ENCODE measurements at regions not wholly inside any gene's neighbourhood (a gene's known extent, or its start where the extent isn't known, plus 50 kb on each side); places are given as distances from the start of the nearest gene placed in this dataset.

DNA sequence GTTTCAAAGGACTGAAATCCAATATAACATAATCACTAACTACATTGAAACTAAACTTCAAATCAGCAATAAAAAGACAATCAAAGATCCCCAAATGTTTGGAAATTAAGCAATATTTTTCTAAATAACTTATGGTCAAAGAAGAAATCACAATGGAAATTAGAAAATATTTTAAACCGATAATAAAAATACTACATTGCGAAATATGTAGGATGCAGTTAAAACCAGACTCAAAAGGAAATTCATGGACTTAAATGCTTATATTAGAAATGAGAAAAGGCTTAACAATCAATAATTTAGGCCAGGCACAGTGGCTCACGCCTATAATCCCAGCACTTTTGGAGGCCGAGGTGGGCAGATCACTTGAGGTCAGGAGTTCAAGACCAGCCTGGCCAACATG is 79.0 kb upstream of the HAAO start:
- Mint-ChIP-seq H3K4me3 (no peak overlapping the region), H3K4me1 (no peaks in the 10 kb centered on the region), H3K27ac (no peak overlapping the region), H3K9me3 (ENCODE audit: low read depth) (peaks cover 8% of the 10 kb centered on the region), H3K36me3 (ENCODE audit: low read depth) (no peaks in the 10 kb centered on the region), H3K27me3 (no peaks in the 10 kb centered on the region)
- intact Hi-C loops (cut with DNase I, micrococcal nuclease), result no loop called here
- ChIA-PET CTCF (interaction anchor here (0.6 kb wide), 2 partner anchors 37 to 225 kb away, joined by 3 read pairs; no protein-coding TSS in a partner anchor), POLR2A (no interaction called here)
- DNase-seq (no peak), ATAC-seq (no peak)

DNA sequence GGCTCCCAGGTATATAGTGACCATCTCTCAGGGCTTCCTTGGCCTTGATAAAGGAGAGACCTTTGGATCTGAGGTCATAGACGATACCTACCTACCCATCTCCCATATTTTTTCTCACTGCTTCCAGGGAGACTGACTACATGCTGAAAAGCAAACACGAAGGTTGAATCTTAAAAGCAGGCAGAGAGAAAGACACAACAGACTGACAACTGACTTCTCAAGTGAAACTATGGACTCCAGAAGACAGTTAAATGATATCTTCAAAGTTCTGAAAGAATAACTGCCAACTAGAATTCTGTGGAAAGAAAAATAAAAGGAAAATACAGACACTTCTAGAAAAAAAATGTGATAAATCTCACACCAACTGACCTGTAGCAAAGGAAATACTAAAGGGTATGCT is 76.5 kb upstream of the HAAO start:
- Mint-ChIP-seq H3K4me3 (no peak overlapping the region), H3K27me3 (no peaks in the 10 kb centered on the region), H3K9me3 (ENCODE audit: low read depth) (peaks cover 8% of the 10 kb centered on the region), H3K27ac (no peak overlapping the region), H3K4me1 (no peaks in the 10 kb centered on the region), H3K36me3 (ENCODE audit: low read depth) (no peaks in the 10 kb centered on the region)
- ChIA-PET CTCF (no interaction called here), POLR2A (no interaction called here)
- DNase-seq (no peak), ATAC-seq (no peak)
- intact Hi-C loops (cut with DNase I, micrococcal nuclease), result no loop called here

DNA sequence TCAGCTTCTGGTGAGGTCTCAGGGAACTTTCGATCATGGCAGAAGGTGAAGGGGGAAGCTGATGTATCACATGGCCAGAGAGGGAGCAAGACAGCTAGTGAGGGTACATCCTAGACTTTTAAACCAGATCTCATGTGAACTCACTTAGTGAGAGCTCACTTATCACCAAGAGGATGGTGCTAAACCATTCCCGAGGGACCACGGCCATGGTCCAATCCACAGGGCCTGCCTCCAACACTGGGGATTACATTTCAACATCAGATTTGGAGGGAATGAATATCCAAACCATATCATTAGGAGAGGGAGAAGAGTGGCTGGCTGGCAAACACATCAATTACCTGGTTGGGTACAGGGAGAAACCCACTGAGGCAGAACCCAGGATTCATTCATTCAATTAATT is 75.7 kb upstream of the HAAO start:
- no peaks in the 10 kb centered on the region for H3K27me3 Mint-ChIP-seq
- no peak overlapping the region for H3K27ac Mint-ChIP-seq

DNA sequence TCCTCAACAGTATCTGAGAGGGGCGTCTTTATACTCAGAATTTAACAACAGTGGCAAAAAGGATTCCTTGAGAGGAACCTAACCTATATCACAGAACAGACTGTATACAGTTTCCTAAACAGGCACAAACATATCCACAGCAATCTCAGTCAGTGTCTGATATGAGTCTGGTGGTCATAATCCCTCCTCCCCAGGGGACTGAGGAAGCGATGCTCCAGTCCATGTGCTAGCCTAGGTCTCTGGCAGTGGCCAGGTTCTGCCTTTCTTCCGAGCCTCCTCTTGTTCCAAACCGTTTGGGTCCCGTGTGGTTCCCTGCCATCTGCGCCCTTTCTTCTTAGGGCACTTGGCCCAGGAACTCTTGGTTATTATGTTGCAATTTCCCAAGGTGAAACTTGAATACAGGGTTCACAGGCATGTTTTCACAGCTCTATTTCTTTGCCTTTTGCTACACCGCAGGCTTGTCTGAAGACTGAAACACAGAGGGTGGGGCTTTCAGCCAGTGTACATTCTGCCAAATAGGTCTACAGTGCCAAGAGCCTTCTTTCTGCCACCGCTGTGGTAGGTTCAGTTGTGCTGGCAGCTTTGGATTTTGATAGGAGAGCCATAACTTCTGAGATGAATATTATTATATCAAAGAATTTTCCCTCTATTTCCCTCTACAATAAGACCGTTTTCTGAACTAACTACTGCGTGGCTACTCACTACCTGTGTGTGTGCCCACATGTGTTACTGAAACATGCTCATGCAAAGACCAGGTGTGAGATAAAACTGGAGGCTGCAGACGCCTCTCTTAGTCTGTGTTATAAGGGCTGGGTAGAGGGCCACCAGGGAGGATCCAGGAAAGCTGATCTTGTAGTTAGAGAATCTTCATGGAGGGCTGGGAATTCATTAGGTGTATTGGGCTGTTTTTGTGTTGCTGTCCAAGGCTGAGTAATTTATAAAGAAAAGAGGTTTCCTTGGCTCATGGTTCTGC is 75.0 kb upstream of the HAAO start:
- CTCF ChIA-PET, result interaction anchor here (1.1 kb wide), 1 partner anchor 39 kb away, joined by 3 read pairs; no protein-coding TSS in a partner anchor

More for the DNA sequence above, 75.7 kb upstream of the HAAO start:
- no peak for ATAC-seq
- H3K4me3 Mint-ChIP-seq, result no peak overlapping the region
- H3K4me1 Mint-ChIP-seq, result no peaks in the 10 kb centered on the region
- no peaks in the 10 kb centered on the region for H3K36me3 Mint-ChIP-seq (ENCODE audit: low read depth)
- CTCF ChIA-PET, result interaction anchor here (1.1 kb wide), 1 partner anchor 40 kb away, joined by 3 read pairs; no protein-coding TSS in a partner anchor
- intact Hi-C loops (cut with DNase I, micrococcal nuclease), result no loop called here
- H3K9me3 Mint-ChIP-seq (ENCODE audit: low read depth), result peaks cover 8% of the 10 kb centered on the region
- POLR2A ChIA-PET, result no interaction called here
- DNase-seq, result no peak

DNA sequence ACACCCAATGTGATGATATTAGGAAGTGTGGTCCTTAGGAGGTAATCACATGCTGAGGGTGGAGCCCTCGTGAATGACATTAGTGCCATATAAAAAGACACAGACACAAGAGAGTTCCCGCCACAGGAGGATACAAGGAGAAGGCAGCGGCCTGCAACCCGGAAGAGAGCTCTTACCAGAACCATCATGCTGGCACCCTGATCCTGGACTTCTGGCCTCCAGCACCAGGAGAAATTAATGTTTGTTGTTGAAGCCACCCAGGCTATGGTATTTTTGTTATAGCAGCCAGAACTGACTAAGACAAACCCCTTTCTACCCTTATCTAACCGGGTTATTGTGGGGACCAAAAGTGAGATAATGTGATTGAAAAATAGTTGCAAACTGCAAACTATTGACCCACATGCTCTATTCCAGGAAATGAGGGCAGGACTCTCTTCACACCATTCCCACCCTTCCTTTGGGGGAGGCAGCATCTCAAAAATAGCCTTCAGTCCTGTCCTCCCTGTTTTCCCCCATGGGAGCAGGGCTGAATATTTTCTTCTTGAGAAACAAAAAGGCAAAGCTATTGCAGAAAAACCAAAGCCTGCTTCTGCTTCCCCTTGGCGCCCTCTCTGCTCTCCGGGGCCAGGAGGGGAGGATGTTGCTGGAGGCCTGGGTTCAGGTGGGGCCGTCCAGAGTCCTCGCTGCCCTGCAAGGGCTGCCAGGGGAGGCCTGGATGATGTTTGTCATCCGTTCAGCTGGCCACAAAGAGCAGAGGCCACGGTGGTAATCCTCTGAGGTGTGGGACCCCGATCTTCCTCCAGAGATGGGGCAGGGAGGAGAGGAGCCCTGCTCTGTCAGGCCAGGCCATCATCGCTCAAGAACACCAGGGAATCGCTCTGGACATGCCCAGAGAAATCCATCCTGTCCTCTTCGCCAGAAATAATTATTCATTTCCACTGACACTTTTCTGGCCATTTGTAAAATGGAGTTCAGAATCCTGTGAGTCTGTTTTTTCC is 73.8 kb upstream of the HAAO start:
- DNase-seq, result no peak
- ChIA-PET CTCF (no interaction called here), POLR2A (no interaction called here)
- H3K4me1 Mint-ChIP-seq, result no peaks in the 10 kb centered on the region
- H3K27ac Mint-ChIP-seq, result no peak overlapping the region
- H3K36me3 Mint-ChIP-seq (ENCODE audit: low read depth), result no peaks in the 10 kb centered on the region
- intact Hi-C loops (cut with DNase I, micrococcal nuclease), result no loop called here
- peaks cover 8% of the 10 kb centered on the region for H3K9me3 Mint-ChIP-seq (ENCODE audit: low read depth)
- no peaks in the 10 kb centered on the region for H3K27me3 Mint-ChIP-seq
- no peak overlapping the region for H3K4me3 Mint-ChIP-seq
- no peak for ATAC-seq

More for the DNA sequence above, 75.0 kb upstream of the HAAO start:
- H3K36me3 Mint-ChIP-seq (ENCODE audit: low read depth), result no peaks in the 10 kb centered on the region
- H3K4me3 Mint-ChIP-seq, result no peak overlapping the region
- no peaks in the 10 kb centered on the region for H3K27me3 Mint-ChIP-seq
- DNase-seq (no peak), ATAC-seq (no peak)
- no peaks in the 10 kb centered on the region for H3K4me1 Mint-ChIP-seq
- POLR2A ChIA-PET, result no interaction called here
- H3K9me3 Mint-ChIP-seq (ENCODE audit: low read depth), result peaks cover 8% of the 10 kb centered on the region
- no peak overlapping the region for H3K27ac Mint-ChIP-seq
- intact Hi-C loops (cut with DNase I, micrococcal nuclease), result no loop called here

DNA sequence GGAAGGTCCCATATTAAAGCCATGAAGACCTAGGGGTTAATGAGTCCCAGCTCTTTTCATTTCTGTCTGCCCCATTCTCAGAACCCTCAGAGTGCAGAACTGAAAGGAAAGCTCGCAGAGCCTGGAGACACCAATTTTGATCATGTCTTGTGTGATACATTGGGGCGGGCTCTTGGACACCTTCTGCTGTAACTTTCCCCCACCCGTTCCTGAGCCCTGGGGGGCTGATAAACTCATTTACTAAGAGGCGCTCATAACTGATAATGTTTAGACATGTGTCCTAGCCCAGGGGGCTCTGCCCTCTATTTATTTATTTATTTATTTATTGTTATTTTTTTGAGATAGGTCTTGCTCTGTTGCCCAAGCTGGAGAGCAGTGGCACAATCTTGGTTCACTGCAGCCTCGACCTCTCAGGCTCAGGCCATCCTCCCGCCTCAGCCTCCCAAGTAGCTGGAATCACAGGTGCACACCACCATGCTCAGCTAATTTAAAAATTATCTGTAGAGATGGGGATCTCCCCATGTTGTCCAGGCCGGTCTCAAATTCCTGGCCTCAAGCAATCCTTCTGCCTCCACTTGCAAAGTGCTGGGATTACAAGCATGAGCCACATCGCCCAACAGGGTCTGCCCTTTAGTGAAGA is 72.4 kb upstream of the HAAO start:
- H3K9me3 Mint-ChIP-seq (ENCODE audit: low read depth), result peaks cover 8% of the 10 kb centered on the region
- POLR2A ChIA-PET, result no interaction called here
- no peak overlapping the region for H3K27ac Mint-ChIP-seq
- H3K4me1 Mint-ChIP-seq, result no peaks in the 10 kb centered on the region
- no peak for ATAC-seq
- intact Hi-C loops (cut with DNase I, micrococcal nuclease), result no loop called here
- H3K36me3 Mint-ChIP-seq (ENCODE audit: low read depth), result no peaks in the 10 kb centered on the region
- DNase-seq, result no peak
- no peak overlapping the region for H3K4me3 Mint-ChIP-seq
- no peaks in the 10 kb centered on the region for H3K27me3 Mint-ChIP-seq
- CTCF ChIA-PET, result no interaction called here

DNA sequence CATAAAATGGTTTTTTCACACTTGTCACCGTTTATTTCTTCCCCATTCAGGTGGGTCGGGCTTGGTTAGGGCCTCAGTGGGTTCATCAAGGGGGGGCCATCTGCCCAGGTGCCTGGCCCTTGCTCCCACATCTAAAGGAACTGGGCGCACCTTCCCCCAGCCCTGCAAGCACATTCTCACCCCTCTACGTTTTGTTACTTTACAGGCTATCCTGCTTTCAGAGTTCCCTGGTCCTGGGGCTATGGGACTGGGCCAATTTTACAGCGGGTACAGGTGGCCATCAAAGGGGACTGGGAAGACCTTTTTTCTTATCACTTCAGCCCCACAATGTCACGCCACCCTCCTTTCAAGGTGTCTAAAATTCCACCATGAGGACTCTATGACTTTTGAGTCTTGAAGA is 71.8 kb upstream of the HAAO start:
- CTCF ChIA-PET, result no interaction called here
- DNase-seq (no peak), ATAC-seq (no peak)
- H3K9me3 Mint-ChIP-seq (ENCODE audit: low read depth), result peaks cover 8% of the 10 kb centered on the region
- H3K27ac Mint-ChIP-seq, result no peak overlapping the region
- H3K36me3 Mint-ChIP-seq (ENCODE audit: low read depth), result no peaks in the 10 kb centered on the region
- H3K4me1 Mint-ChIP-seq, result no peaks in the 10 kb centered on the region
- intact Hi-C loops (cut with DNase I, micrococcal nuclease), result no loop called here
- POLR2A ChIA-PET, result no interaction called here
- no peak overlapping the region for H3K4me3 Mint-ChIP-seq
- H3K27me3 Mint-ChIP-seq, result no peaks in the 10 kb centered on the region

DNA sequence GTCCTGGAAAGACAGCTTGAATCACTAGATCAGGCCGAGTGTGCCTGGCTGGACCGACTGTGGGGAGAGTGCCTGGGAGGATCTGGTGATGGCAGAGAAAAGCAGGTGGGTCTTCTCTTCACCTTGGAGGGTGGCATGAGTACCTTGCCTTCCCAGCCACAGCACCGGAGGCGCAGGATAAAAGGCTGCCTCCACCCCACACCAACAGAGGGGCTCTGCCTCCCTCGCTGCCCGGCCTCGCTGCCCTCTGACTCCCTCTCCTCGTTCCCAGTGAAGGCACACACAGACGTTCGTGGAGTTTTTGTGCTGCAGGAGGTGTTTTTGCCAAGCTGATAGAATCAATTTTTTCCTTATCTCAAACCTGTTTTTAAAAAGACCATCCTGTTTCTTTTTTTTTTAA is 71.4 kb upstream of the HAAO start:
- ATAC-seq (no peak), DNase-seq (no peak)
- POLR2A ChIA-PET, result no interaction called here
- peaks cover 6% of the 10 kb centered on the region for H3K9me3 Mint-ChIP-seq (ENCODE audit: low read depth)
- H3K27ac Mint-ChIP-seq, result no peak overlapping the region
- no peak overlapping the region for H3K4me3 Mint-ChIP-seq
- no peaks in the 10 kb centered on the region for H3K36me3 Mint-ChIP-seq (ENCODE audit: low read depth)
- no peaks in the 10 kb centered on the region for H3K27me3 Mint-ChIP-seq
- no peaks in the 10 kb centered on the region for H3K4me1 Mint-ChIP-seq
- intact Hi-C loops (cut with DNase I, micrococcal nuclease), result no loop called here
- CTCF ChIA-PET, result no interaction called here

DNA sequence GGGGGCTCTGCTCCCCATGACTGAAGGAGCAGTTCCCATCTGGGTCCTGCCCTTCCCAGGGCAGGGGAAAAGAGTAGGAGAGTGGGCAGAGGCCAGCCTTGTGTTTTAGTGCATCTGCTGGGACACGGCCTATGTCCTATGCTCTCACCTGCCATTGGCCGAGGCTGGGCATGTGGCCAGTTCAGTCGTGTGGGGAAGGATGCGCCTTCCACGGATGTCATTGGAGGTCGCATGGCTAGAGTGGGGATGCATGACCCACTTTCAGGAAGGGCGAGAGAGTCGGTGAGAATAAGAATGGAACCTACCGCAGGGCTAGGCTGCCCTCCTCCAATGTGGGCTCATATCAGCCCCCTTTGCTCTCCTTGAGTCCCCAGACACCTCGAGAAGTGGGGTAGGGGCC is 70.9 kb upstream of the HAAO start:
- DNase-seq, result no peak
- Mint-ChIP-seq H3K27ac (no peak overlapping the region), H3K36me3 (ENCODE audit: low read depth) (no peaks in the 10 kb centered on the region), H3K4me3 (no peak overlapping the region), H3K27me3 (no peaks in the 10 kb centered on the region), H3K4me1 (peaks cover 3% of the 10 kb centered on the region), H3K9me3 (ENCODE audit: low read depth) (peaks cover 3% of the 10 kb centered on the region)
- no peak for ATAC-seq
- ChIA-PET POLR2A (no interaction called here), CTCF (no interaction called here)
- intact Hi-C loops (cut with DNase I, micrococcal nuclease), result no loop called here

DNA sequence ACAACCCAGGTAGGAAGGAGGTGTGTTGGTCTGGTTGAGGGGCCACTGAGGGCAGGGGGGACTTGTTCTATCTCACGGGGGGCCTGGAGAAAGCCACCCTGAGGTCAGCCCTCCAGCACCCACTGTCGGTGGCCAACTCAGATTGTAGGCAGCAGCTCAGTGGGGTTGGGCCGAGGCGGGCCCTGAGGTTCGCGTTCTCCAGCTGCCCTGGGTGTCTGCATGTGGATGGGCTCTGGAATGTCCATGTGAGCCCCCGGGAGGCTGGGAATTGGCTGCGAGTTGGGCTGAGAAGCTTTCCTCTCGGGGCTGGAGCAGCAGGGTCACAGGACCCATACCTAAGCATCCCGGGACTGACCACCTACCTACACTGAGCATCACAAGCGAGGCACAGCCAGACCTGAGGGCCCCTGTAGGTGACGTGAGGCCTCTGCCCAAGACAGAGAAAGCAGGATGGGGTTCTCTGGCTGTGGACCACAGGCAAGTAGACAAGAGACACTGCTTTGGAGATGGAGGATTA is 70.3 kb upstream of the HAAO start:
- Mint-ChIP-seq H3K27ac (no peak overlapping the region), H3K36me3 (ENCODE audit: low read depth) (no peaks in the 10 kb centered on the region), H3K4me3 (no peak overlapping the region), H3K27me3 (no peaks in the 10 kb centered on the region), H3K9me3 (ENCODE audit: low read depth) (no peaks in the 10 kb centered on the region), H3K4me1 (peaks cover 5% of the 10 kb centered on the region)
- ATAC-seq, result no peak
- ChIA-PET POLR2A (no interaction called here), CTCF (interaction anchor here (0.6 to 1.7 kb wide), 2 partner anchors 17 to 33 kb away, joined by 3 to 5 read pairs; no protein-coding TSS in a partner anchor)
- DNase-seq, result no peak
- intact Hi-C loops (cut with DNase I, micrococcal nuclease), result no loop called here

DNA sequence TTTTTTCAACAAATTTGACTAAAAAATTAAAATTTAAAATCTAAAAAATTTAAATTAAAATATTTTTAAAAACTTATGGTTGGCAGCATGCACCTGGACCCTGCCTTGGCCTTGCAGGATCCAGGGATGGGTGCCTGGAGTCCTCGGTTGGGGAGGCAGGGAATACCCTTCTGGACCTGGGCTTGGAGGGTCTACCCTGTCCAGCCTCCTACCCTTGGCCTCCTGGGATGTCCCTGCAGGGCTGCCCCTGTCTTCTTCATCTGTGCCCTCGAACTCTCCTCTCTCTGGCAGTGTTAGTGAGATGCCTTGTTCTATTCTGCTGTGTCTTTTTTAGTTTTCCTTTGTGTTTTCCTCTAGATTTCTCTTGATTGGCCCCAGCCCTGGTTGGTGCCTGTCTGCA is 68.9 kb upstream of the HAAO start:
- ATAC-seq (no peak), DNase-seq (no peak)
- intact Hi-C loops (cut with DNase I, micrococcal nuclease), result no loop called here
- Mint-ChIP-seq H3K4me1 (peaks cover 5% of the 10 kb centered on the region), H3K27me3 (no peaks in the 10 kb centered on the region), H3K36me3 (ENCODE audit: low read depth) (no peaks in the 10 kb centered on the region), H3K4me3 (no peak overlapping the region), H3K27ac (no peak overlapping the region), H3K9me3 (ENCODE audit: low read depth) (no peaks in the 10 kb centered on the region)
- CTCF ChIA-PET, result interaction anchor here (1.7 kb wide), 1 partner anchor 32 kb away, joined by 5 read pairs; no protein-coding TSS in a partner anchor
- POLR2A ChIA-PET, result no interaction called here

All from activated CD4-positive, alpha-beta T cell treated with anti-CD3 and anti-CD28 coated beads for 36 hours (primary cell).